Neural progenitor cell (in vitro differentiated cells): ENCODE measurements at regions not wholly inside any gene's neighbourhood (a gene's known extent, or its start where the extent isn't known, plus 50 kb on each side); places are given as distances from the start of the nearest gene placed in this dataset.

Experiments used
- DNase-seq: peaks from one replicate; pipeline ENCODE4 v3.0.0-alpha.2; 2016; ENCODE audit warnings: low spot score
- H2AFZ ChIP-seq: fragments of 200-600 bp; sonication (generic); replicated peaks from 2 replicates; pipeline ENCODE4 v1.6.1; 2016; ENCODE audit warnings: antibody characterized with exemption
- H3F3A ChIP-seq: fragments of 200-600 bp; sonication (generic); 2 replicates; pipeline ENCODE4 v1.6.1; 2016; ENCODE audit warnings: antibody characterized with exemption, low read depth
- H3K27ac ChIP-seq: fragments of 200-600 bp; sonication (generic); 2 replicates; pipeline ENCODE4 v1.5.1; 2016; ENCODE audit warnings: mild to moderate bottlenecking
- H3K27me3 ChIP-seq: fragments of 200-600 bp; sonication (generic); 2 replicates; pipeline ENCODE4 v1.6.1; 2016; ENCODE audit warnings: mild to moderate bottlenecking, moderate library complexity
- H3K36me3 ChIP-seq: fragments of 200-600 bp; sonication (generic); 2 replicates; pipeline ENCODE4 v1.5.1; 2016
- H3K4me1 ChIP-seq: fragments of 200-600 bp; sonication (generic); 2 replicates; pipeline ENCODE4 v1.6.1; 2016; ENCODE audit warnings: mixed run types
- H3K4me2 ChIP-seq: fragments of 200-600 bp; sonication (generic); 2 replicates; pipeline ENCODE4 v1.6.1; 2016
- H3K4me3 ChIP-seq: fragments of 200-600 bp; sonication (generic); 2 replicates; pipeline ENCODE4 v1.5.1; 2016
- H3K79me2 ChIP-seq: fragments of 200-600 bp; sonication (generic); 2 replicates; pipeline ENCODE4 v1.6.1; 2016; ENCODE audit warnings: low read depth
- H3K9ac ChIP-seq: fragments of 200-600 bp; sonication (generic); 2 replicates; pipeline ENCODE4 v1.6.1; 2016
- H3K9me3 ChIP-seq: fragments of 200-600 bp; sonication (generic); 2 replicates; pipeline ENCODE4 v1.5.1; 2016; ENCODE audit warnings: low read depth
- H4K20me1 ChIP-seq: fragments of 200-600 bp; sonication (generic); 2 replicates; pipeline ENCODE4 v1.6.1; 2016; ENCODE audit warnings: low read depth
- H3K27ac Mint-ChIP-seq: 3 replicates; pipeline ENCODE4 v1.8.0; 2021; ENCODE audit warnings: mixed read lengths
- H3K27me3 Mint-ChIP-seq: 2 replicates; pipeline ENCODE4 v1.8.0; 2022; ENCODE audit warnings: low read depth, mild to moderate bottlenecking, inconsistent platforms, moderate library complexity, mixed read lengths; ENCODE audit not compliant: insufficient read depth
- H3K36me3 Mint-ChIP-seq: 3 replicates; pipeline ENCODE4 v1.8.0; 2021; ENCODE audit warnings: mixed read lengths
- H3K4me1 Mint-ChIP-seq: 3 replicates; pipeline ENCODE4 v1.8.0; 2021; ENCODE audit warnings: mixed read lengths
- H3K4me3 Mint-ChIP-seq: 3 replicates; pipeline ENCODE4 v1.8.0; 2021; ENCODE audit warnings: mild to moderate bottlenecking, moderate library complexity, mixed read lengths
- H3K9me3 Mint-ChIP-seq: 3 replicates; pipeline ENCODE4 v1.8.0; 2020; ENCODE audit warnings: mixed read lengths
- CTCF ChIP-seq: fragments of 200-600 bp; sonication (generic); IDR thresholded peaks from 2 replicates; pipeline ENCODE4 v1.5.1; 2017; ENCODE audit warnings: antibody characterized with exemption, mild to moderate bottlenecking
- EZH2 ChIP-seq: fragments of 200-600 bp; sonication (generic); IDR thresholded peaks from 2 replicates; pipeline ENCODE4 v1.6.1; 2017; ENCODE audit warnings: antibody characterized with exemption, mild to moderate bottlenecking, moderate library complexity
- EZH2phosphoT487 ChIP-seq: fragments of 200-600 bp; sonication (generic); IDR thresholded peaks from 2 replicates; pipeline ENCODE4 v1.6.1; 2017; ENCODE audit warnings: antibody characterized with exemption

GRCh38 chr20:56111961-56112730 is 106.8 kb upstream of the CBLN4 start:
- Histone ChIP-seq H3F3A (no peaks in the 10 kb centered on the region), H4K20me1 (no peaks in the 10 kb centered on the region), H2AFZ (no peak overlapping the region), H3K4me1 (no peaks in the 10 kb centered on the region), H3K4me2 (no peak overlapping the region), H3K79me2 (no peaks in the 10 kb centered on the region), H3K9ac (no peak overlapping the region), H3K4me3 (no peak overlapping the region), H3K27ac (no peak overlapping the region), H3K36me3 (no peaks in the 10 kb centered on the region), H3K27me3 (no peaks in the 10 kb centered on the region), H3K9me3 (peaks cover 3% of the 10 kb centered on the region)
- TF ChIP-seq EZH2phosphoT487, result no peak
- no peak overlapping the region for H3K27ac Mint-ChIP-seq
- H3K36me3 Mint-ChIP-seq, result no peaks in the 10 kb centered on the region
- no peak for DNase-seq
- H3K4me3 Mint-ChIP-seq, result no peak overlapping the region
- no peaks in the 10 kb centered on the region for H3K27me3 Mint-ChIP-seq
- H3K4me1 Mint-ChIP-seq, result no peaks in the 10 kb centered on the region
- peaks cover 17% of the 10 kb centered on the region for H3K9me3 Mint-ChIP-seq

- no peak for DNase-seq
- Histone ChIP-seq H3K27me3 (no peaks in the 10 kb centered on the region), H3K4me3 (no peak overlapping the region), H3K79me2 (no peaks in the 10 kb centered on the region), H4K20me1 (no peaks in the 10 kb centered on the region), H3K9ac (no peak overlapping the region), H3K27ac (no peak overlapping the region), H3K4me2 (no peak overlapping the region), H2AFZ (no peak overlapping the region), H3K36me3 (no peaks in the 10 kb centered on the region), H3K4me1 (no peaks in the 10 kb centered on the region), H3K9me3 (peaks cover 10% of the 10 kb centered on the region), H3F3A (no peaks in the 10 kb centered on the region)
- no peak for TF ChIP-seq EZH2phosphoT487
- no peak for TF ChIP-seq EZH2
- no peak for TF ChIP-seq CTCF
- H3K27me3 Mint-ChIP-seq, result no peaks in the 10 kb centered on the region
- H3K9me3 Mint-ChIP-seq, result peaks cover 10% of the 10 kb centered on the region
- H3K36me3 Mint-ChIP-seq, result no peaks in the 10 kb centered on the region
- H3K4me3 Mint-ChIP-seq, result no peak overlapping the region
- H3K4me1 Mint-ChIP-seq, result no peaks in the 10 kb centered on the region
- H3K27ac Mint-ChIP-seq, result no peak overlapping the region
These were observed 112.0 kb upstream of the CBLN4 start for GRCh38 chr20:56117350-56117749.

- no peaks in the 10 kb centered on the region for H3K36me3 Mint-ChIP-seq
These were observed 116.5 kb upstream of the CBLN4 start for GRCh38 chr20:56121850-56122249.

More at GRCh38 chr20:56121850-56122249, 116.5 kb upstream of the CBLN4 start:
- H3K79me2 ChIP-seq, result no peaks in the 10 kb centered on the region
- no peak for DNase-seq
- H3K27ac ChIP-seq, result no peak overlapping the region
- no peak overlapping the region for H3K4me3 ChIP-seq
- H3K9me3 Mint-ChIP-seq, result no peaks in the 10 kb centered on the region
- H3K9ac ChIP-seq, result no peak overlapping the region
- H3K4me1 Mint-ChIP-seq, result no peaks in the 10 kb centered on the region
- no peak overlapping the region for H3K4me2 ChIP-seq
- no peaks in the 10 kb centered on the region for H3K27me3 Mint-ChIP-seq
- no peak overlapping the region for H2AFZ ChIP-seq
- no peaks in the 10 kb centered on the region for H3F3A ChIP-seq
- H3K27me3 ChIP-seq, result no peaks in the 10 kb centered on the region
- H3K9me3 ChIP-seq, result peaks cover 7% of the 10 kb centered on the region
- no peak overlapping the region for H3K27ac Mint-ChIP-seq
- no peaks in the 10 kb centered on the region for H4K20me1 ChIP-seq
- no peaks in the 10 kb centered on the region for H3K36me3 ChIP-seq
- TF ChIP-seq CTCF (no peak), EZH2phosphoT487 (no peak), EZH2 (no peak)
- H3K4me3 Mint-ChIP-seq, result no peak overlapping the region
- H3K4me1 ChIP-seq, result no peaks in the 10 kb centered on the region
